ENCODE measurements at regions not wholly inside any gene's neighbourhood (a gene's known extent, or its start where the extent isn't known, plus 50 kb on each side); places are given as distances from the start of the nearest gene placed in this dataset.

GRCh38 chr15:62644889-62645742 is 397.4 kb upstream of the TPM1 start:
- Histone ChIP-seq H3K9ac (ENCODE audit: low read length) (no peak overlapping the region), H2AFZ (ENCODE audit: low read depth, low read length) (no peak overlapping the region), H3K4me2 (ENCODE audit: low read length) (no peak overlapping the region)

GRCh38 chr15:62647202-62647842 is 395.2 kb upstream of the TPM1 start:
- H3K4me2 ChIP-seq (ENCODE audit: low read length): no peak overlapping the region
- H3K9me3 ChIP-seq (ENCODE audit: low read length): no peaks in the 10 kb centered on the region
- H3K36me3 ChIP-seq (ENCODE audit: insufficient read depth, low read length): no peaks in the 10 kb centered on the region
- H3K9ac ChIP-seq (ENCODE audit: low read length): no peak overlapping the region
- H3K9me2 ChIP-seq (ENCODE audit: insufficient read depth, low read length): no peaks in the 10 kb centered on the region
- H3K79me2 ChIP-seq (replicated peaks; ENCODE audit: insufficient read depth, low read length): no peaks in the 10 kb centered on the region
- no peaks in the 10 kb centered on the region for H3F3A ChIP-seq (ENCODE audit: insufficient read depth, low read length, poor library complexity, severe bottlenecking)
- no peak overlapping the region for H2AFZ ChIP-seq (ENCODE audit: low read depth, low read length)
- H3K27me3 ChIP-seq (ENCODE audit: insufficient read depth, low read depth, low read length): no peaks in the 10 kb centered on the region
- H3K27ac ChIP-seq (ENCODE audit: low read length): no peak overlapping the region
- no peak overlapping the region for H3K4me3 ChIP-seq (ENCODE audit: low read length)
- H4K20me1 ChIP-seq (ENCODE audit: insufficient read depth): no peaks in the 10 kb centered on the region
- no peak for TF ChIP-seq EP300 (conservative IDR thresholded peaks at IDR 0.05; ENCODE audit: poor library complexity, severe bottlenecking)
- TF ChIP-seq MXI1 (conservative IDR thresholded peaks at IDR 0.05; ENCODE audit: poor library complexity, severe bottlenecking): no peak
- no peak for TF ChIP-seq RAD21 (conservative IDR thresholded peaks at IDR 0.05)
- TF ChIP-seq POLR2AphosphoS5 (IDR thresholded peaks at IDR 0.05): no peak
- TF ChIP-seq EZH2 (IDR thresholded peaks at IDR 0.05; ENCODE audit: borderline replicate concordance, insufficient read depth, low read length, poor library complexity, severe bottlenecking): no peak
- TF ChIP-seq, protein P1, sequence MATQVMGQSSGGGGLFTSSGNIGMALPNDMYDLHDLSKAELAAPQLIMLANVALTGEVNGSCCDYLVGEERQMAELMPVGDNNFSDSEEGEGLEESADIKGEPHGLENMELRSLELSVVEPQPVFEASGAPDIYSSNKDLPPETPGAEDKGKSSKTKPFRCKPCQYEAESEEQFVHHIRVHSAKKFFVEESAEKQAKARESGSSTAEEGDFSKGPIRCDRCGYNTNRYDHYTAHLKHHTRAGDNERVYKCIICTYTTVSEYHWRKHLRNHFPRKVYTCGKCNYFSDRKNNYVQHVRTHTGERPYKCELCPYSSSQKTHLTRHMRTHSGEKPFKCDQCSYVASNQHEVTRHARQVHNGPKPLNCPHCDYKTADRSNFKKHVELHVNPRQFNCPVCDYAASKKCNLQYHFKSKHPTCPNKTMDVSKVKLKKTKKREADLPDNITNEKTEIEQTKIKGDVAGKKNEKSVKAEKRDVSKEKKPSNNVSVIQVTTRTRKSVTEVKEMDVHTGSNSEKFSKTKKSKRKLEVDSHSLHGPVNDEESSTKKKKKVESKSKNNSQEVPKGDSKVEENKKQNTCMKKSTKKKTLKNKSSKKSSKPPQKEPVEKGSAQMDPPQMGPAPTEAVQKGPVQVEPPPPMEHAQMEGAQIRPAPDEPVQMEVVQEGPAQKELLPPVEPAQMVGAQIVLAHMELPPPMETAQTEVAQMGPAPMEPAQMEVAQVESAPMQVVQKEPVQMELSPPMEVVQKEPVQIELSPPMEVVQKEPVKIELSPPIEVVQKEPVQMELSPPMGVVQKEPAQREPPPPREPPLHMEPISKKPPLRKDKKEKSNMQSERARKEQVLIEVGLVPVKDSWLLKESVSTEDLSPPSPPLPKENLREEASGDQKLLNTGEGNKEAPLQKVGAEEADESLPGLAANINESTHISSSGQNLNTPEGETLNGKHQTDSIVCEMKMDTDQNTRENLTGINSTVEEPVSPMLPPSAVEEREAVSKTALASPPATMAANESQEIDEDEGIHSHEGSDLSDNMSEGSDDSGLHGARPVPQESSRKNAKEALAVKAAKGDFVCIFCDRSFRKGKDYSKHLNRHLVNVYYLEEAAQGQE (IDR thresholded peaks at IDR 0.05; ENCODE audit: borderline replicate concordance): no peak
- TF ChIP-seq SMC3 (conservative IDR thresholded peaks at IDR 0.05; ENCODE audit: poor library complexity): no peak

More at GRCh38 chr15:62644889-62645742, 397.4 kb upstream of the TPM1 start:
- no peaks in the 10 kb centered on the region for H3K9me3 ChIP-seq (ENCODE audit: low read length)
- H3F3A ChIP-seq (ENCODE audit: insufficient read depth, low read length, poor library complexity, severe bottlenecking): no peaks in the 10 kb centered on the region
- H3K9me2 ChIP-seq (ENCODE audit: insufficient read depth, low read length): no peaks in the 10 kb centered on the region
- no peaks in the 10 kb centered on the region for H3K79me2 ChIP-seq (replicated peaks; ENCODE audit: insufficient read depth, low read length)
- no peak overlapping the region for H3K4me3 ChIP-seq (ENCODE audit: low read length)
- no peaks in the 10 kb centered on the region for H3K36me3 ChIP-seq (ENCODE audit: insufficient read depth, low read length)
- H3K27ac ChIP-seq (ENCODE audit: low read length): no peak overlapping the region
- no peaks in the 10 kb centered on the region for H3K27me3 ChIP-seq (ENCODE audit: insufficient read depth, low read depth, low read length)
- no peak for TF ChIP-seq CTCF (IDR thresholded peaks at IDR 0.05; ENCODE audit: poor library complexity, severe bottlenecking)
- TF ChIP-seq, protein P1 (IDR thresholded peaks at IDR 0.05; ENCODE audit: borderline replicate concordance): no peak
- no peak for TF ChIP-seq SMC3 (conservative IDR thresholded peaks at IDR 0.05; ENCODE audit: poor library complexity)
- TF ChIP-seq POLR2AphosphoS5 (IDR thresholded peaks at IDR 0.05): no peak
- no peak for TF ChIP-seq RAD21 (conservative IDR thresholded peaks at IDR 0.05)
- TF ChIP-seq EZH2 (IDR thresholded peaks at IDR 0.05; ENCODE audit: borderline replicate concordance, insufficient read depth, low read length, poor library complexity, severe bottlenecking): no peak
- no peak for TF ChIP-seq EP300 (conservative IDR thresholded peaks at IDR 0.05; ENCODE audit: poor library complexity, severe bottlenecking)
- no peaks in the 10 kb centered on the region for H4K20me1 ChIP-seq (ENCODE audit: insufficient read depth)
